H1 (cell line): ENCODE measurements at regions not wholly inside any gene's neighbourhood (a gene's known extent, or its start where the extent isn't known, plus 50 kb on each side); places are given as distances from the start of the nearest gene placed in this dataset.

ENCODE experiments used
- CTCF ChIA-PET: fragments of 300-600 bp; sonication (Branson Sonifier 250); formaldehyde crosslinking; loops from one replicate; lab custom pipeline; 2021; ENCODE audit not compliant: partially characterized antibody; lab: Charles Lee
- POLR2A ChIA-PET: fragments of 300-600 bp; sonication (Branson Sonifier 250); formaldehyde crosslinking; loops from one replicate; lab custom pipeline; 2021; ENCODE audit warnings: inconsistent platforms; ENCODE audit not compliant: partially characterized antibody; lab: Charles Lee
- DNase-seq, 2 experiments: peaks; one replicate each; pipeline versions ENCODE4 v3.0.0 to v3.0.0-alpha.2; 2010 to 2022; ENCODE audit warnings: low spot score in 2 of 2, low read depth in 1 of 2, mixed read lengths in 1 of 2
- FAIRE-seq: peaks from 2 replicates; lab custom pipeline; 2011; peaks lifted over from hg19 to GRCh38; lab: Jason Lieb, UNC
- H2AFZ ChIP-seq: 2 replicates; pipeline ENCODE4 v1.8.1; 2012; ENCODE audit warnings: low read length, inconsistent platforms
- H2AK5ac ChIP-seq: 2 replicates; pipeline ENCODE4 v1.6.1; 2013; ENCODE audit warnings: low read depth, low read length
- H2BK120ac ChIP-seq: replicated peaks from 2 replicates; pipeline ENCODE3; 2013; ENCODE audit warnings: low read depth, low read length, inconsistent platforms
- H2BK12ac ChIP-seq: 2 replicates; pipeline ENCODE4 v1.6.1; 2013; ENCODE audit warnings: low read depth, low read length
- H2BK15ac ChIP-seq: 2 replicates; pipeline ENCODE4 v1.6.1; 2013; ENCODE audit warnings: low read length
- H2BK20ac ChIP-seq: 2 replicates; pipeline ENCODE4 v1.6.1; 2013; ENCODE audit warnings: low read length
- H2BK5ac ChIP-seq: 2 replicates; pipeline ENCODE4 v1.6.1; 2013; ENCODE audit warnings: low read depth, low read length
- H3K14ac ChIP-seq: 2 replicates; pipeline ENCODE4 v1.6.1; 2013; ENCODE audit warnings: inconsistent platforms; ENCODE audit not compliant: insufficient read length
- H3K18ac ChIP-seq: 2 replicates; pipeline ENCODE4 v1.6.1; 2013; ENCODE audit warnings: low read length; ENCODE audit errors: extremely low read depth
- H3K23ac ChIP-seq: 2 replicates; pipeline ENCODE4 v1.6.1; 2013; ENCODE audit warnings: inconsistent platforms; ENCODE audit not compliant: insufficient read length
- H3K23me2 ChIP-seq: 2 replicates; pipeline ENCODE4 v1.6.1; 2013; ENCODE audit warnings: low read depth, low read length
- H3K27ac ChIP-seq: 2 replicates; pipeline ENCODE4 v1.6.1; 2011; ENCODE audit warnings: low read depth, low read length, inconsistent platforms
- H3K27me3 ChIP-seq, 4 experiments: replicated peaks in 1 of 4; 1 replicate in 1 of 4; 2 replicates in 3 of 4; pipeline versions ENCODE4 v1.6.1 to v1.8.1; 2011 to 2013; ENCODE audit warnings: low read length in 3 of 4, mild to moderate bottlenecking in 3 of 4, inconsistent platforms in 2 of 4, mixed read lengths in 2 of 4, moderate library complexity in 1 of 4; ENCODE audit not compliant: control insufficient read depth in 3 of 4, insufficient read depth in 3 of 4; ENCODE audit errors: extremely low read depth in 1 of 4
- H3K36me3 ChIP-seq, 4 experiments: 2 replicates each; pipeline versions ENCODE4 v1.6.1 to v1.8.1; 2011 to 2013; ENCODE audit warnings: mild to moderate bottlenecking in 4 of 4, low read length in 3 of 4, moderate library complexity in 2 of 4, control low read depth in 1 of 4, inconsistent platforms in 1 of 4; ENCODE audit not compliant: insufficient read depth in 4 of 4, control insufficient read depth in 2 of 4
- H3K4ac ChIP-seq: replicated peaks from 2 replicates; pipeline ENCODE3; 2013; ENCODE audit warnings: low read length, low read depth, mixed read lengths, inconsistent platforms; ENCODE audit not compliant: insufficient read length
- H3K4me1 ChIP-seq, 4 experiments: replicated peaks in 1 of 4; 1 replicate in 1 of 4; 2 replicates in 3 of 4; pipeline versions ENCODE4 v1.6.1 to v1.8.1; 2011 to 2013; ENCODE audit warnings: low read length in 3 of 4, inconsistent platforms in 2 of 4, mixed read lengths in 1 of 4; ENCODE audit not compliant: insufficient read depth in 4 of 4, control insufficient read depth in 3 of 4
- H3K4me2 ChIP-seq, 2 experiments: 2 replicates each; pipeline versions ENCODE4 v1.6.1 to v1.8.1; 2011 to 2013; ENCODE audit warnings: low read depth in 2 of 2, low read length in 2 of 2, control low read depth in 1 of 2, inconsistent platforms in 1 of 2, mild to moderate bottlenecking in 1 of 2; ENCODE audit not compliant: insufficient read depth in 1 of 2
- H3K4me3 ChIP-seq, 4 experiments: fragments of 200-600, 300-600 bp in 1 of 4; sonication (generic), shearing (Covaris generic), sonication (Bioruptor Twin) in 1 of 4; 2 replicates each; pipeline versions ENCODE4 v1.5.1 to v1.8.1; 2011 to 2016; ENCODE audit warnings: low read length in 4 of 4, low read depth in 3 of 4, control low read depth in 2 of 4, inconsistent platforms in 2 of 4, mild to moderate bottlenecking in 2 of 4, mixed read lengths in 1 of 4, moderate library complexity in 1 of 4; ENCODE audit not compliant: insufficient read depth in 2 of 4; ENCODE audit errors: extremely low read depth in 1 of 4
- H3K56ac ChIP-seq: replicated peaks from 2 replicates; pipeline ENCODE3; 2013; ENCODE audit warnings: low read depth, mild to moderate bottlenecking, mixed read lengths, low read length, inconsistent platforms; ENCODE audit not compliant: insufficient read length
- H3K79me1 ChIP-seq: 2 replicates; pipeline ENCODE4 v1.6.1; 2013; ENCODE audit warnings: low read depth, low read length, control low read depth
- H3K79me2 ChIP-seq, 2 experiments: 2 replicates each; pipeline versions ENCODE4 v1.6.1 to v1.8.1; 2012 to 2013; ENCODE audit warnings: low read length in 2 of 2, mild to moderate bottlenecking in 2 of 2, inconsistent platforms in 1 of 2; ENCODE audit not compliant: insufficient read depth in 2 of 2, control insufficient read depth in 1 of 2
- H3K9ac ChIP-seq, 4 experiments: replicated peaks in 1 of 4; 1 replicate in 1 of 4; 2 replicates in 3 of 4; pipeline versions ENCODE4 v1.6.1 to v1.8.1; 2011 to 2013; ENCODE audit warnings: low read depth in 3 of 4, low read length in 3 of 4, control low read depth in 2 of 4, mild to moderate bottlenecking in 2 of 4, moderate library complexity in 2 of 4, inconsistent platforms in 1 of 4; ENCODE audit errors: extremely low read depth in 1 of 4
- H3K9me3 ChIP-seq, 2 experiments: 2 replicates each; pipeline versions ENCODE4 v1.6.1 to v1.8.1; 2012 to 2013; ENCODE audit warnings: mild to moderate bottlenecking in 2 of 2, moderate library complexity in 2 of 2, control low read depth in 1 of 2, inconsistent platforms in 1 of 2, low read depth in 1 of 2, low read length in 1 of 2, mixed read lengths in 1 of 2; ENCODE audit not compliant: insufficient read depth in 2 of 2
- H4K20me1 ChIP-seq, 2 experiments: replicated peaks in 1 of 2; 2 replicates each; pipeline versions ENCODE3 to v1.8.1; 2011 to 2013; ENCODE audit warnings: inconsistent platforms in 2 of 2, low read length in 2 of 2, mild to moderate bottlenecking in 1 of 2; ENCODE audit not compliant: insufficient read depth in 2 of 2, control insufficient read depth in 1 of 2
- H4K5ac ChIP-seq: 2 replicates; pipeline ENCODE4 v1.6.1; 2013; ENCODE audit warnings: low read length, low read depth, mixed read lengths, inconsistent platforms; ENCODE audit not compliant: insufficient read length
- H4K8ac ChIP-seq: 2 replicates; pipeline ENCODE4 v1.8.0; 2013; ENCODE audit warnings: mild to moderate bottlenecking, moderate library complexity, low read length, inconsistent platforms; ENCODE audit not compliant: insufficient read depth; ENCODE audit errors: extremely low read depth
- H4K91ac ChIP-seq: replicated peaks from 2 replicates; pipeline ENCODE3; 2013; ENCODE audit warnings: low read length, mixed read lengths, inconsistent platforms; ENCODE audit not compliant: insufficient read length
- ATF2 ChIP-seq: IDR thresholded peaks from 2 replicates; pipeline ENCODE4 v1.6.1; 2012; ENCODE audit warnings: low read length, inconsistent platforms
- CHD1 ChIP-seq: IDR thresholded peaks from 2 replicates; pipeline ENCODE4 v1.6.1; 2012; ENCODE audit warnings: low read depth, low read length, improper control_type of control experiment
- EP300 ChIP-seq, 2 experiments: IDR thresholded peaks; 1 replicate in 1 of 2; 2 replicates in 1 of 2; pipeline ENCODE4 v1.6.1; 2011 to 2012; ENCODE audit warnings: low read depth in 2 of 2, low read length in 2 of 2, mild to moderate bottlenecking in 2 of 2, borderline replicate concordance in 1 of 2, inconsistent platforms in 1 of 2, moderate library complexity in 1 of 2
- EZH2 ChIP-seq: fragments of 200-600 bp; sonication (generic); IDR thresholded peaks from 2 replicates; pipeline ENCODE4 v1.7.1; 2012; ENCODE audit warnings: low read depth, mild to moderate bottlenecking, moderate library complexity, low read length, inconsistent platforms; ENCODE audit not compliant: severe bottlenecking
- GTF2F1 ChIP-seq: IDR thresholded peaks from 2 replicates; pipeline ENCODE4 v1.6.1; 2012; ENCODE audit warnings: low read depth, low read length, improper control_type of control experiment, borderline replicate concordance
- KDM1A ChIP-seq: fragments of 200-600, 300-600 bp; sonication (generic); IDR thresholded peaks from 2 replicates; pipeline ENCODE4 v1.7.1; 2016; ENCODE audit warnings: mild to moderate bottlenecking, low read length, borderline replicate concordance
- KDM4A ChIP-seq: IDR thresholded peaks from one replicate; pipeline ENCODE4 v1.7.1; 2012; ENCODE audit warnings: low read depth, mild to moderate bottlenecking, moderate library complexity, low read length, inconsistent platforms; ENCODE audit not compliant: severe bottlenecking
- MAFK ChIP-seq: IDR thresholded peaks from 2 replicates; pipeline ENCODE4 v1.6.1; 2012; ENCODE audit warnings: low read depth, mild to moderate bottlenecking, improper control_type of control experiment, low read length
- NRF1 ChIP-seq: IDR thresholded peaks from 2 replicates; pipeline ENCODE4 v1.6.1; 2011; ENCODE audit warnings: mild to moderate bottlenecking, low read depth, low read length, improper control_type of control experiment
- RFX5 ChIP-seq: IDR thresholded peaks from 2 replicates; pipeline ENCODE4 v1.6.1; 2011; ENCODE audit warnings: low read depth, low read length, improper control_type of control experiment, borderline replicate concordance
- SIX5 ChIP-seq: IDR thresholded peaks from 2 replicates; pipeline ENCODE4 v1.6.1; 2011; ENCODE audit warnings: mild to moderate bottlenecking, low read depth, low read length
- YY1 ChIP-seq: IDR thresholded peaks from 2 replicates; pipeline ENCODE4 v1.6.1; 2011; ENCODE audit warnings: low read depth, mild to moderate bottlenecking, low read length
- WGBS, 2 experiments: shearing (Covaris generic) in 1 of 2; methylation state at CpG; one replicate each; pipeline versions ENCODE4 v1.1.6 to v1.1.7; 2013 to 2015; ENCODE audit warnings: low lambda C conversion rate in 2 of 2, mixed read lengths in 2 of 2, inconsistent platforms in 1 of 2, low coverage in 1 of 2, missing lambda C conversion rate in 1 of 2; ENCODE audit not compliant: insufficient replicate concordance in 2 of 2, insufficient coverage in 1 of 2, insufficient read length in 1 of 2; ENCODE audit errors: extremely low coverage in 1 of 2, missing lambda C conversion rate in 1 of 2; 5-methylcytosine and 5-hydroxymethylcytosine counted together

GRCh38 chr2:217440000-217440399 is 562.8 kb downstream of the TNS1 start:
- H2AFZ ChIP-seq: no peak overlapping the region

More at GRCh38 chr2:217440000-217440399, 562.8 kb downstream of the TNS1 start:
- no peak overlapping the region for H3K14ac ChIP-seq
- no peak overlapping the region for H2BK12ac ChIP-seq
- H2AK5ac ChIP-seq: no peak overlapping the region
- H2BK5ac ChIP-seq: no peak overlapping the region
- H3K4me1 ChIP-seq: peaks cover 0 to 3% (median 0%) of the 10 kb centered on the region in 4 experiments; a peak in 1 of 7 replicates
- H3K9me3 ChIP-seq: no peaks in the 10 kb centered on the region
- no peak overlapping the region for H2BK15ac ChIP-seq
- no peak overlapping the region for H3K9ac ChIP-seq
- no peak overlapping the region for H3K18ac ChIP-seq
- no peaks in the 10 kb centered on the region for H4K20me1 ChIP-seq
- H3K56ac ChIP-seq: no peak overlapping the region
- DNase-seq (no peak), FAIRE-seq (no peak)
- no peak overlapping the region for H2BK120ac ChIP-seq
- 88% methylated on average over 1 of the region's 1 CpG; no CpG with 5 or more reads in 1 of the 2 experiments for WGBS, 2 experiments
- H3K79me1 ChIP-seq: no peaks in the 10 kb centered on the region
- no peak overlapping the region for H3K27ac ChIP-seq
- H3K79me2 ChIP-seq: no peaks in the 10 kb centered on the region
- H3K23ac ChIP-seq: no peak overlapping the region
- H4K8ac ChIP-seq: no peak overlapping the region
- H3K4me2 ChIP-seq: no peak overlapping the region
- no peak overlapping the region for H4K91ac ChIP-seq
- no peaks in the 10 kb centered on the region for H3K36me3 ChIP-seq
- no peaks in the 10 kb centered on the region for H3K27me3 ChIP-seq
- POLR2A ChIA-PET: no interaction called here
- no peak overlapping the region for H4K5ac ChIP-seq
- H2BK20ac ChIP-seq: no peak overlapping the region
- H3K4me3 ChIP-seq: no peak overlapping the region
- CTCF ChIA-PET: interaction anchor here (0.6 kb wide), 1 partner anchor 359 kb away, joined by 3 read pairs; no protein-coding TSS in a partner anchor
- no peak overlapping the region for H3K4ac ChIP-seq
- H3K23me2 ChIP-seq: no peaks in the 10 kb centered on the region
- TF ChIP-seq YY1 (no peak), EZH2 (no peak), RFX5 (no peak), CHD1 (no peak), KDM4A (no peak), SIX5 (no peak), KDM1A (no peak), EP300 (IDR thresholded peaks at IDR 0.05; ENCODE audit: borderline replicate concordance in 1 of 2, low read depth in 2 of 2, low read length in 2 of 2) (no peak), ATF2 (no peak), GTF2F1 (no peak), MAFK (no peak), NRF1 (no peak)
